Progenitor cell of endocrine pancreas (in vitro differentiated cells): ENCODE measurements at regions not wholly inside any gene's neighbourhood (a gene's known extent, or its start where the extent isn't known, plus 50 kb on each side); places are given as distances from the start of the nearest gene placed in this dataset.

Source experiments
- DNase-seq: peaks from one replicate; pipeline ENCODE4 v3.0.0; 2021; ENCODE audit warnings: low spot score; ENCODE audit not compliant: unreplicated experiment
- H3K27ac Mint-ChIP-seq: 2 replicates; pipeline ENCODE4 v1.8.0; 2021; ENCODE audit warnings: mild to moderate bottlenecking, moderate library complexity, mixed read lengths
- H3K27me3 Mint-ChIP-seq: 2 replicates; pipeline ENCODE4 v1.8.0; 2021; ENCODE audit warnings: mixed read lengths
- H3K36me3 Mint-ChIP-seq: 2 replicates; pipeline ENCODE4 v1.8.0; 2022; ENCODE audit warnings: mixed read lengths; ENCODE audit not compliant: insufficient read depth
- H3K4me1 Mint-ChIP-seq: 2 replicates; pipeline ENCODE4 v1.8.0; 2021; ENCODE audit warnings: low read depth, mixed read lengths
- H3K4me3 Mint-ChIP-seq: 2 replicates; pipeline ENCODE4 v1.8.0; 2021; ENCODE audit warnings: low read depth, mild to moderate bottlenecking, moderate library complexity, mixed read lengths
- H3K9me3 Mint-ChIP-seq: 2 replicates; pipeline ENCODE4 v1.8.0; 2021; ENCODE audit warnings: low read depth, mixed read lengths
- CTCF ChIP-seq: fragments of 200-600 bp; sonication (generic); IDR thresholded peaks from one replicate; pipeline ENCODE4 v1.5.0; 2021; ENCODE audit warnings: antibody characterized with exemption, mild to moderate bottlenecking; ENCODE audit not compliant: unreplicated experiment

- no peaks in the 10 kb centered on the region for H3K27me3 Mint-ChIP-seq
- H3K4me3 Mint-ChIP-seq: no peak overlapping the region
- H3K4me1 Mint-ChIP-seq: peaks cover 2% of the 10 kb centered on the region
- TF ChIP-seq CTCF: no peak
- peaks cover 44% of the 10 kb centered on the region for H3K36me3 Mint-ChIP-seq
- H3K27ac Mint-ChIP-seq: no peak overlapping the region
- H3K9me3 Mint-ChIP-seq: peaks cover 5% of the 10 kb centered on the region
- no peak for DNase-seq
These were observed 263.4 kb downstream of the UTRN start for GRCh38 chr6:144548536-144548935.

- peaks cover 39% of the 10 kb centered on the region for H3K36me3 Mint-ChIP-seq
- H3K27ac Mint-ChIP-seq: peak overlapping the region; percentile 78
- H3K4me1 Mint-ChIP-seq: peaks cover 2% of the 10 kb centered on the region
- TF ChIP-seq CTCF: no peak
- no peaks in the 10 kb centered on the region for H3K9me3 Mint-ChIP-seq
- H3K4me3 Mint-ChIP-seq: no peak overlapping the region
- no peaks in the 10 kb centered on the region for H3K27me3 Mint-ChIP-seq
- DNase-seq: no peak
These were observed 265.0 kb downstream of the UTRN start for GRCh38 chr6:144549837-144550747.

- no peak for TF ChIP-seq CTCF
- Mint-ChIP-seq H3K4me3 (no peak overlapping the region), H3K9me3 (no peaks in the 10 kb centered on the region), H3K27ac (no peak overlapping the region), H3K27me3 (no peaks in the 10 kb centered on the region), H3K4me1 (peaks cover 2% of the 10 kb centered on the region), H3K36me3 (peaks cover 39% of the 10 kb centered on the region)
- DNase-seq: no peak
These were observed 266.2 kb downstream of the UTRN start for GRCh38 chr6:144551339-144551738.

- H3K4me3 Mint-ChIP-seq: no peak overlapping the region
- H3K9me3 Mint-ChIP-seq: no peaks in the 10 kb centered on the region
- TF ChIP-seq CTCF: no peak
These were observed 269.9 kb downstream of the UTRN start for GRCh38 chr6:144555066-144555465.

GRCh38 chr6:144559865-144560593 is 274.9 kb downstream of the UTRN start:
- Mint-ChIP-seq H3K4me3 (no peak overlapping the region), H3K9me3 (no peaks in the 10 kb centered on the region), H3K4me1 (peaks cover 8% of the 10 kb centered on the region), H3K27me3 (no peaks in the 10 kb centered on the region), H3K27ac (no peak overlapping the region), H3K36me3 (peaks cover 22% of the 10 kb centered on the region)
- TF ChIP-seq CTCF: no peak
- DNase-seq: no peak

More at GRCh38 chr6:144555066-144555465, 269.9 kb downstream of the UTRN start:
- DNase-seq: no peak
- H3K27ac Mint-ChIP-seq: peak overlapping the region; percentile 73
- H3K27me3 Mint-ChIP-seq: no peaks in the 10 kb centered on the region
- peaks cover 6% of the 10 kb centered on the region for H3K4me1 Mint-ChIP-seq
- H3K36me3 Mint-ChIP-seq: peaks cover 37% of the 10 kb centered on the region
